MM.1S (cell line): ENCODE measurements at regions not wholly inside any gene's neighbourhood (a gene's known extent, or its start where the extent isn't known, plus 50 kb on each side); places are given as distances from the start of the nearest gene placed in this dataset.
A peak's percentile ranks its signal among the peaks of the same experiment; 100 is the strongest.

Experiments
- DNase-seq: peaks from one replicate; pipeline ENCODE4 v3.0.0-alpha.2; 2015
- H2AFZ ChIP-seq: fragments of 300-600 bp; sonication (generic); 2 replicates; pipeline ENCODE4 v1.6.0; 2016; ENCODE audit warnings: antibody characterized with exemption, low read length
- H3F3A ChIP-seq: fragments of 300-600 bp; sonication (generic); 2 replicates; pipeline ENCODE4 v1.6.1; 2016; ENCODE audit warnings: mild to moderate bottlenecking, antibody characterized with exemption, low read length, moderate library complexity, mixed read lengths; ENCODE audit not compliant: insufficient read depth
- H3K27ac ChIP-seq: fragments of 300-600 bp; sonication (generic); 2 replicates; pipeline ENCODE4 v1.5.1; 2016; ENCODE audit warnings: mild to moderate bottlenecking, low read length
- H3K27me3 ChIP-seq: fragments of 300-600 bp; sonication (generic); replicated peaks from 2 replicates; pipeline ENCODE4 v1.6.0; 2016; ENCODE audit warnings: low read length; ENCODE audit not compliant: insufficient read depth
- H3K36me3 ChIP-seq: fragments of 300-600 bp; sonication (generic); replicated peaks from 2 replicates; pipeline ENCODE4 v1.6.1; 2016; ENCODE audit warnings: mild to moderate bottlenecking, low read length, mixed read lengths; ENCODE audit not compliant: insufficient read depth
- H3K4me1 ChIP-seq: fragments of 300-600 bp; sonication (generic); 2 replicates; pipeline ENCODE4 v1.6.1; 2016; ENCODE audit warnings: low read length, mixed read lengths
- H3K4me2 ChIP-seq: fragments of 300-600 bp; sonication (generic); 2 replicates; pipeline ENCODE4 v1.6.0; 2016; ENCODE audit warnings: low read depth, low read length
- H3K4me3 ChIP-seq: fragments of 300-600 bp; sonication (generic); 2 replicates; pipeline ENCODE4 v1.5.1; 2016; ENCODE audit warnings: low read length, mixed read lengths
- H3K79me2 ChIP-seq: fragments of 300-600 bp; sonication (generic); 2 replicates; pipeline ENCODE4 v1.6.1; 2016; ENCODE audit warnings: mixed run types, low read length, mixed read lengths
- H3K9ac ChIP-seq: fragments of 300-600 bp; sonication (generic); 2 replicates; pipeline ENCODE4 v1.6.1; 2016; ENCODE audit warnings: low read length, mixed read lengths
- H3K9me2 ChIP-seq: fragments of 300-600 bp; sonication (generic); replicated peaks from 2 replicates; pipeline ENCODE4 v1.6.1; 2016; ENCODE audit warnings: mild to moderate bottlenecking, low read length, mixed read lengths; ENCODE audit not compliant: insufficient read depth
- H3K9me3 ChIP-seq: fragments of 300-600 bp; sonication (generic); replicated peaks from 2 replicates; pipeline ENCODE4 v1.6.1; 2016; ENCODE audit warnings: mild to moderate bottlenecking, low read length, mixed read lengths; ENCODE audit not compliant: insufficient read depth
- H4K20me1 ChIP-seq: fragments of 300-600 bp; sonication (generic); 2 replicates; pipeline ENCODE4 v1.6.1; 2016; ENCODE audit warnings: mild to moderate bottlenecking, low read length, moderate library complexity, mixed read lengths; ENCODE audit not compliant: insufficient read depth
- CTCF ChIP-seq: fragments of 300-600 bp; sonication (generic); IDR thresholded peaks from 2 replicates; pipeline ENCODE4 v1.5.1; 2016; ENCODE audit warnings: antibody characterized with exemption, low read length, mixed read lengths
- EZH2 ChIP-seq: fragments of 300-600 bp; sonication (generic); optimal IDR thresholded peaks from 2 replicates; pipeline ENCODE3; 2017; ENCODE audit warnings: low read depth, mild to moderate bottlenecking, antibody characterized with exemption, low read length, mixed read lengths
- EZH2phosphoT487 ChIP-seq: fragments of 300-600 bp; sonication (generic); IDR thresholded peaks from 2 replicates; pipeline ENCODE4 v1.6.1; 2018; ENCODE audit warnings: antibody characterized with exemption, low read length

- TF ChIP-seq EZH2phosphoT487, result no peak
- TF ChIP-seq EZH2, result no peak
- TF ChIP-seq CTCF, result no peak
- H3F3A ChIP-seq, result peaks cover 10% of the 10 kb centered on the region
- no peaks in the 10 kb centered on the region for H3K36me3 ChIP-seq
- DNase-seq, result peak; percentile 85
- peak overlapping the region; percentile 13; the same call in 1 of the 2 replicates for H2AFZ ChIP-seq
- no peaks in the 10 kb centered on the region for H3K9me3 ChIP-seq
- H3K9me2 ChIP-seq, result no peaks in the 10 kb centered on the region
- H3K79me2 ChIP-seq, result no peaks in the 10 kb centered on the region
- H3K4me3 ChIP-seq, result peak overlapping the region; percentile 8
- peak overlapping the region; percentile 55; the same call in 1 of the 2 replicates for H3K27ac ChIP-seq
- peak overlapping the region; percentile 7; the same call in 1 of the 2 replicates for H3K9ac ChIP-seq
- H3K4me2 ChIP-seq, result peak overlapping the region; percentile 80
- H3K27me3 ChIP-seq, result no peaks in the 10 kb centered on the region
- H3K4me1 ChIP-seq, result peaks cover 19% of the 10 kb centered on the region
- H4K20me1 ChIP-seq, result no peaks in the 10 kb centered on the region
Observed at GRCh38 chr7:125412890-125413665, 483.5 kb upstream of the POT1 start.

GRCh38 chr7:125409921-125410320 lies 480.3 kb upstream of the POT1 start:
- no peak for DNase-seq
- H3K4me1 ChIP-seq, result peaks cover 19% of the 10 kb centered on the region
- peaks cover 10% of the 10 kb centered on the region for H3F3A ChIP-seq
- no peak overlapping the region for H3K9ac ChIP-seq
- no peaks in the 10 kb centered on the region for H4K20me1 ChIP-seq
- no peaks in the 10 kb centered on the region for H3K79me2 ChIP-seq
- TF ChIP-seq CTCF, result no peak
- no peak for TF ChIP-seq EZH2phosphoT487
- no peak for TF ChIP-seq EZH2
- no peak overlapping the region for H3K4me2 ChIP-seq
- no peaks in the 10 kb centered on the region for H3K9me3 ChIP-seq
- no peak overlapping the region for H3K27ac ChIP-seq
- H3K27me3 ChIP-seq, result no peaks in the 10 kb centered on the region
- no peaks in the 10 kb centered on the region for H3K9me2 ChIP-seq
- H2AFZ ChIP-seq, result no peak overlapping the region
- H3K36me3 ChIP-seq, result no peaks in the 10 kb centered on the region
- no peak overlapping the region for H3K4me3 ChIP-seq

GRCh38 chr7:125406111-125406510 lies 476.5 kb upstream of the POT1 start:
- Histone ChIP-seq H3K27me3 (no peaks in the 10 kb centered on the region), H3K27ac (no peak overlapping the region), H3K9ac (no peak overlapping the region), H3K36me3 (no peaks in the 10 kb centered on the region), H4K20me1 (no peaks in the 10 kb centered on the region), H3K9me3 (no peaks in the 10 kb centered on the region), H2AFZ (no peak overlapping the region), H3K79me2 (no peaks in the 10 kb centered on the region), H3K9me2 (no peaks in the 10 kb centered on the region), H3F3A (no peaks in the 10 kb centered on the region), H3K4me3 (no peak overlapping the region), H3K4me2 (no peak overlapping the region), H3K4me1 (no peaks in the 10 kb centered on the region)
- TF ChIP-seq CTCF, result no peak
- no peak for TF ChIP-seq EZH2
- TF ChIP-seq EZH2phosphoT487, result no peak
- DNase-seq, result no peak
